GM20431 (cell line): ENCODE measurements at regions not wholly inside any gene's neighbourhood (a gene's known extent, or its start where the extent isn't known, plus 50 kb on each side); places are given as distances from the start of the nearest gene placed in this dataset.

Experiments used
- in situ Hi-C: fragments of 300-500 bp; cut with MseI, MboI; formaldehyde crosslinking; loops from one replicate; pipeline ENCODE4 v1.15.0; 2020; ENCODE audit warnings: low sequenced_read_pairs; ENCODE audit not compliant: unreplicated experiment

GRCh38 chr10:110410329-110411046 lies 87.2 kb upstream of the DUSP5 start:
- in situ Hi-C loops, result loop anchor here (10.0 kb wide), 1 partner anchor 56 kb away; no protein-coding TSS in a partner anchor

DNA sequence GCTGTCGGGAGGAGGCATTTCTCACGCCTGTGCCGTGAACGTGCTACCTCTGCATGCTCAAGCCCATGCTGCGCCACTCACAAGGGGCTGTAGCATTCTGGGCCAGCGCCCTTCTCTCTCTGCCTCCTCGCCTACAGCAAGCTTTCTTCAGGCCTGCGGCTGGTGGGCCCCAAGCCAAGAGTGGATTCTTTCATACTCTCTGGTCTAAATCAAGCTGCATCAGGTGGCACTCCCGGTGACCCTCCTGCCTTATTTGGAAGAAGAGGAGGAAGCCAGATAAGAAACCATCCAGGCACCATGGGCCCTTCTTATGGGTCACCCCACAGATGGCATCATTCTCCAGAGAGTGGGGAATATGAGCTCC lies 86.7 kb upstream of the DUSP5 start:
- in situ Hi-C loops, result loop anchor here (10.0 kb wide), 1 partner anchor 56 kb away; no protein-coding TSS in a partner anchor

DNA sequence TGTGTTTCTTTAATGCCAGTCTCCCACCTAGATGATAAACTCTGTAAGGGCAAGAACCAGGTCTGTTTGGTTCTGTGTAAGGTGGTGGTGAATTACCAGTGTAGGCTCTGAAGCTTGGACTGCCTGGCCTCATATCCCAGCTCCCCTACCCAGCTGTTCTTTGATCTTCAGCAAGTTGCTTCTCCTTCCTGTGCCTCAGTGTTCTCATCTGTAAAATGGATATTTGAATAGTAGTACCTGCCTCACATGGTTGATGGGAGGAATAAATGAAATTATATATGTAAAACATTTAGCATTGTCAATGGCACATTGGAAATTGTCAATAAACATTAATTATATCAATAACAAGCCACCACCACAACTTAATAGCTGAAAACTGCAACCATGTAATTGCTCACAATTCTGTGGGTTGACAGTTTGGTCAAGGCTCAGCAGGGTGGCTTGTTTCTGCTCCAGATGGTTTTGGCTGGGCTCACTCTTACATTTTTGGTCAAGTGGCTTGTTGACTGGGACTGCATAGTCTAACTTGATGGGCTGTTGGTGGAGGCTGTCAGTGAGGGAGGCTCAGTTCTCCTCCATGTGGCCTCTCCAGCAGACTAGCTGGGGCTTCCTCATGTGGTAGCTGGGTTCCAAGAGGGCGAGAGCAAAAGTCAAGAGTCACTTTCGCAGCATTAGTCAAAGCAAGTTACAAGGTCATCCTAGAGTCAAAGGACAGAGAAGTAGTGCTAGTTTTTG lies 84.5 kb upstream of the DUSP5 start:
- in situ Hi-C loops, result loop anchor here (10.0 kb wide), 1 partner anchor 58 kb away; no protein-coding TSS in a partner anchor

- in situ Hi-C loops, result loop anchor here (10.0 kb wide), 1 partner anchor 59 kb away; no protein-coding TSS in a partner anchor
These were observed 83.7 kb upstream of the DUSP5 start for GRCh38 chr10:110413903-110414547.

DNA sequence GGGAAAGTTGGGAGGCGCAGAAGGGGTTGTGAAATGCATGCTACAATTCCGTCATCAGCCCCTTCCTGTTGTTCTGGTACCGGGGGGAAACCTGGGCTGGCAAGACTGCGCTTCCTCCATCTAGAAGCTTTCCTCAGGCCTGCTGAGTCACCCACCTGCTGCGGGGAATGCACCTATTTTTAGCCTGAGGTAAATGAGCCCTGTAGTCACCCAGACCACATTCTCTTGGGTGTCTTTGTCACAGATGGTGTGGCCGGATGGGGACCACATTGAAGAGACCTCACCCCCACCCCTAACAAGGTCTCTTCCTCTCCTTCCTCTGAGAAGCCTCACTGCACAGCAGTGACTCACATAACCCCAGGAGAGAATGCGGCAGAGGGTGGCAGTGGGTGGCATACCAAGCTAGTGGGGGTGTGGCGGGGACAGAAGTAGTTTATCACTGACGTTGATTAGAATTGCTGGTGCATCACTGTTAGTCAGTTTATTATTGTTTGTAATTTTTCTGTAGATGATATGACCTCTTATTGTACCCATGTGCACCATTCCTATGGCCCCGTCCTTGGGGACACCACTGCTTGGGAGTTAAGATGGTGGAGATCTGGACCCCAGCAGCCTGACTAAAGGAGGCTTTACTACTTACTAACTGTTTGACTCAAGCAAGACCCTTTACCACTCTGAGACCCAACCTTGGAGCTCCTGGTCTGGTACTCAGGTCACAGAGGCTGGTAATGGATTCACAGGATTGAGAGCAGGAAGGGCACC lies 83.0 kb upstream of the DUSP5 start:
- in situ Hi-C loops, result loop anchor here (10.0 kb wide), 1 partner anchor 60 kb away; no protein-coding TSS in a partner anchor

DNA sequence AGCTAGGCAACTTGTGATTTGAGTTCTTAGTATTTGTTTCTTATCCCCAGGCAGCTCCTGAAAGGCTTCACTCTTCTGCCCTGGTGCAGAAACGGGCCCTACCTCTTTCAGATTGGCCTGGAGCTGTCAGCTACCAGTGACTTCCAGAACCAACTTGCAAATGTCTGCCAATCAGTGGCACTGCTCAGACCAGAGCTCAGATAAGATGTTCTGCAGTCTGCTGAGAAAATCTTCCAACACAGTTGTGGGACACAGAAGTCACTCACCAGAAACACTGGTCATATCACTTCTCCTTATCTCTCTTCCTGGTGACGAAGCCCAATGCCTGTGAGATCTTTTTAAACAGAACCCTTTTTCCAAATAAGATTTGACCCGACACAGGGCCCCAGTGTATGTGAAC lies 81.9 kb upstream of the DUSP5 start:
- in situ Hi-C loops, result loop anchor here (10.0 kb wide), 1 partner anchor 61 kb away; no protein-coding TSS in a partner anchor

DNA sequence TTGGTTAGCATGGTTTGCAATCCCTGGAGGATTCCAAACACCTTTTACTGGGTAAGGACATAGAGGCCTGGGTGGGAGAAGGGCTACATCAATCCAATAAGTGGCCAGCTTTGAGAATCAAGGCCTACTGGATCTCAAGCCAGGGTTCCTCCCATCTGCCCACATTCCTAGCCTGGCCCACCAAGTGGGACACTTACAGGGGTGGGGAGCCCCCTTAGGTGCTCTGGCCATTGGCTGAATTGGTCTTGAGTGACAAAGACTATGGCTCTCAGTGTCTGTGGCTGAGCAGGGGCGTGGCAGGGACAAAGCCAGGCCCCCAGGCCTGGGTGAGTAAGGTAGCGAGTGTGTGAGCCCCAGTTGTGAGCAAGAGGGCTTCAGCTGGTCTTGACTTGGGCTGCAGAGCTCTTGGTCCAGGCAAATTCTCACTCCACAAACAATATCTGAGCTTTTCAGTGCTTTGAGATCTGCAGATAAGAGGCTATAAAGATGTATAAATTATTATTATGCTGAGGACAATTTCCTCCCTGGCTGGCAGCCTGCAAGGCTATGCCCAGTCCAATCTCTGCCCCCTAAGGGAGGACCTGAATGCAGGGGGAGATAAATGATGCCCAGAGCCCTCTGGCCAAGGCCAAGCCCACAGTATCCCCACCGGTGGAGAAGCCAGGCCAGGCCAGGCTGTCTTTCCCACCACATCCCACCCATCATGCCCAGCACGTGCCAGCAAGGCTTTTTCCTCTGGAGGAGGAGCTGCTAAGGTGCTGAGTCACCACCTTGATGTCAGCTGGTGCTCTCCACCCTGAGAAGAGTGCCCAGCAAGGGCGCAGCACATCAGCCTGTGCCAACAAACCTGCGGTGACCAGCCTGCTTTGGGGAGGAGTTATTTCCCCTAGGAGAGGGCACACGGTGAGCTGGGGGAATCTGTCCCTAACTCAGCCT lies 80.7 kb upstream of the DUSP5 start:
- in situ Hi-C loops, result loop anchor here (10.0 kb wide), 1 partner anchor 62 kb away; no protein-coding TSS in a partner anchor

DNA sequence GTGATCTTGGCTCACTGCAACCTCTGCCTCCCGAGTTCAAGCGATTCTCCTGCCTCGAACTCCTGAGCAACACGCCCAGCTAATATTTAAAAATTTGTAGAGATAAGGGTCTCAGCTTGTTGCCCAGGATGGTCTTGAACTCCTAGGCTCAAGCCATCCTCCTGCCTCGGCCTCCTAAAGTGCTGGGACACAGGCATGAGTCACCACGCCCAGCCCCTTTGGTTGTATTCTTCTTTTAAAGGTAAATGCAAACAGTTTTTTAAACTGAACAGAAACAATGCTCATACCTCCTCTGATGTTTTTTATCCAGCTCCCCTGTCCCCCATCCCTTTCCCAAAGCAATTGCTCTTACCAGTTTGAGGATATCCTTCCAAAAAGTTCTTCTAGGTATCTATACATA lies 79.5 kb upstream of the DUSP5 start:
- in situ Hi-C loops, result loop anchor here (10.0 kb wide), 1 partner anchor 63 kb away; no protein-coding TSS in a partner anchor

- in situ Hi-C loops, result loop anchor here (10.0 kb wide), 1 partner anchor 64 kb away; no protein-coding TSS in a partner anchor
These were observed 78.4 kb upstream of the DUSP5 start for GRCh38 chr10:110419265-110419664.

DNA sequence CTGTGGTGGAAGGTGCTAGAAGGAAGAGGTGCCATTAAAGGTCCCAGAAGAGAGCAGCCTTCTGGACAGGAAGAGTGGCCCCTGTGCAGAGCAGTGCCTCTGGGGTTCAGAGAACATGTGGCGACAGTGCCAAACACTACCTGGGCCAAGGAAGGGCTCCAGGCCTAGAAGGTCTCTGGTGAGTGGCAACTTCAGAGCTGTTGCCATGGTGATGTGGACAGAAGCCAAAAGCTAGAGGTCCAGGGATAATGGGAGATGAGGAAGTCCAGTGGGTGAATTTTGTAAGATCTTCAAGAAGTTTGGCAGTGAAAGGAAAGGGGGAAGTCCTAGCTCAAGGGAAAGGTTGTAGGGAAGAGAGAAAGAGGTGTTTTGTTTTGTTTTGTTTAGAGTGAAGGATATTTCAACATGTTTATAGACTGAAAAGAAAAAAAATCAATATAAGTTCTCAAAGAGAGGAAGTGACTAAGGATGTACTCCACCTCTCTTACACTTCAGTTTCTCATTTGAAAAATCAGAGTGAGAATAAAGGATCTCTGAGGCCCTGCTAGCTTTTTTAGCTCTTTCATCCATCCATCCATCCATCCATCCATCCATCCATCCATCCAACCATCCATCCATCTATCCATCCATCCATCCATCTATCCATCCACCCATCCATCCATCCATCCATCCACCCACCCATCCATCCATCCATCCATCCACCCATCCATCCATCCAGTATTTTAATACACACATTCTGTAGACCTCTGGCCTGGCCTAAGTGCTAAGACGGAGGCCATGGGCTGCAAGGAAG lies 77.1 kb upstream of the DUSP5 start:
- in situ Hi-C loops, result no loop called here

GRCh38 chr10:110421512-110422138 lies 76.1 kb upstream of the DUSP5 start:
- in situ Hi-C loops, result no loop called here

GRCh38 chr10:110422548-110422947 lies 75.2 kb upstream of the DUSP5 start:
- in situ Hi-C loops, result no loop called here

GRCh38 chr10:110423650-110424049 lies 74.1 kb upstream of the DUSP5 start:
- in situ Hi-C loops, result no loop called here

- in situ Hi-C loops, result no loop called here
These were observed 71.9 kb upstream of the DUSP5 start for GRCh38 chr10:110425684-110426293.

DNA sequence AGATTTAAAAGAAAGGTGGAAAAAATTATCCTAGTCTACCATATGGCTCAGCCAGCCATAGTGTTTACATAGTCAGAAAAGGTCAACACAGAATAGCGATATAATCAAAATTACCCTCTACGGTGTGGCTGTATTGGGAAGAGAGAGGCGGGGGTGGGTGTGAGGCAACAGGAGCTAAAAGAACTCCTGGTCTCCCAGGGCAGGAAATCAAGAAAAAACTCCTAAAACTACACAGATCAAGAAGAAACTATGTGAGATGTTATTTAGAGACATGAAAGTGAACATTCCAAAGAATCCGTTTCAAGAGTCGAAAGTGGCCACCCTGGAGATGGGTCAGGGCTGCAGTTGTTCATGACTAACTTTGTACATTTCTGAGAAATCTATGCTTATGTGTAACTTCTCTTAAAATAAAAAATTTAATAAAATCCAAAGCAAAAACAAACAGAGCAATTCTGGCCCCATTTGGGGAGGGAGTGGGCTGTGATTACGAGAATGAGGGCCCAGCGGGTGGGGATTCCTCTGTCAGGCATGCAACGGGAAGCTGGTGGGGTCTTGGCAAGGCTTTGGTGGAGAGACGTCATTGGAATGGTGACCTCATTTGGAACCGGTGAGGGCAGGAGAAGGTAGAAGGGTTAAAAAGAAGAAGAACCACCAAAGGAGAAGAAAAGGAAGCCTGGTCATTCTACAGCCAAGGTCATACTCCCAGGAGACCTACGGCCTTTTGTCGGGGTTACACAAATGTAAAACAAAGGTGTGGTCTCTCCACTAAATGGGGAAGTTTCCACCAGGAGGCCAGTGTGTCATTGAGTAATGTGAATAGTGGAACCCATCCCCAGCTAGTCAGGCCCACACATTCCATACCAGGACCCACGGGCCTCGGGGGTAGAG lies 71.2 kb upstream of the DUSP5 start:
- in situ Hi-C loops, result no loop called here

DNA sequence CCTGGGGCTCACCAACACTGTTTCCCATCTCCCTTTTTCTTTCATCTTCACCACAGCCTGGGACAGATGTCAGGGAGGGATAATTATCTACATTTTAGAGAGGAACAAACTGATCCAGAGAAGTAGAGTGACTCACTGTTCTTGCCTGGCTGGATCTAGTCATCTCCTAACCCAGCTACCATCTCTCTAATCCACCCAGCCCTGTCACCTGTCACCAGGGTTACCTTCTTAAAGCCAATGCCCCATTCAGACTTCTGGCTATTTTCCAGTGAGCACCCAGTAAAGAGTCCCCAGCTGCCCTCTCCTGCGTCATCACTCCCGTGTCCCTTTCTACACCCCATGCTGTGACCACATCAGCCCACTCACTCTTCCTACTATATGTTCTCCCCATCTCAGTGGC lies 68.4 kb upstream of the DUSP5 start:
- in situ Hi-C loops, result no loop called here
